ENCODE measurements at regions not wholly inside any gene's neighbourhood (a gene's known extent, or its start where the extent isn't known, plus 50 kb on each side); places are given as distances from the start of the nearest gene placed in this dataset.

DNA sequence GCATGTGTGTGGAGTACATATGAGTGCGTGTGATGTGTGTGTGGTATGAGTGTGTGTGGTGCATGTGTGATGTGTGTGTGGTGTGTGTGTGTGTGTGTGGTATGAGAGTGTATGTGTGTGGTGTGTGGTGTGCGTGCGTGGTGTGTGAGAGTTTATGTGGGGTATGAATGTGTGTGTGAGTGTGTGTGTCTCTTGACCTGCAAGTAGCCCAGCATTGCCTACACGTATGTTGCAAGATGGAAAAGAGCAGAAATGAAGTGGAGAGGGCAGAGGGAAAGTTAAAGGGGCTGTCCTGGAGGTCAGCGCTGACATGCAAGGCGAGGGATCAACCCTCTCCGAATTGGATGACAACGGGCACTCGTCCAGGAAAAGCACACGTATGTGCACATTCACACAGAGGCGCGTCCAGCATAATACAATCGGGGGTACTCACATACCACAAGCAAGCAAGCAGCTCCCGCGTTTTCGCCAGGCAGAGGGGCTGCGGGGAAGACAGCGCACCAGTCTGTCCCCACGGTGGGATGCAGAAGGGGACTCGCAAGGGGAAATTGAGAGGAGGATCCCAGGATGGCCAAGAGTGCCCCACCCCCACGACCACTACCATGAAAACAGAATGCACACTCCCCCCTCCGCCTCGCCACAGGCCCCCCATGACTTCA, 174.5 kb upstream of the AFDN start:
- no peak overlapping the region for H3K4me3 ChIP-seq (ENCODE audit: low read depth, low read length)

DNA sequence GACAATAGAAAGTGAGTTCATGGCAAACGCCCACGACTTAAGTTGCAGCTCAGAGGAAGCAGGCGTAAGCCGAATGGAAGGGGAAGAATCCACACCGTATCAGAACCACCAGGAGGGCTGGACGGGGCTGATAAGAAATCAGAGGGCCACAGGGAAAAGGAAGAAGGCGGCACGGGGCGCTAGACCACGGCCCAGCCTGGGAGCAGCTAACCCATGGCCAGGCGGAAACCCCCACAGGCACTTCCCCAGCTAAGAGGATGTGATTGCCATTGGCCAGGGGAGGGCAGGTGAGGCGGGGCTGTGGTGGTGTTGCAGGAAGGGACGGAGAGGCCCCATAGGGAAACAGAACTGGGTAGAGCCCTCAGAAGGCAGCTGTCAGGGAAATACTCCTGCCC, 174.0 kb upstream of the AFDN start:
- H3K27ac ChIP-seq = no peak overlapping the region
- in situ Hi-C loops (cut with HindIII; ENCODE audit: low pct_ligation_motif_present, low sequenced_read_pairs) = no loop called here

More for the DNA sequence above, 174.5 kb upstream of the AFDN start:
- Histone ChIP-seq H3K27me3 (replicated peaks) (no peaks in the 10 kb centered on the region), H3K36me3 (replicated peaks) (no peaks in the 10 kb centered on the region), H3K27ac (no peak overlapping the region)
- no peak for DNase-seq
- TF ChIP-seq CTCF (IDR thresholded peaks at IDR 0.05; ENCODE audit: low read depth, low read length, missing control alignments) = no peak
- in situ Hi-C loops (cut with HindIII; ENCODE audit: low pct_ligation_motif_present, low sequenced_read_pairs) = no loop called here

GRCh38 chr6:167653561-167653960, 173.2 kb upstream of the AFDN start:
- TF ChIP-seq CTCF (IDR thresholded peaks at IDR 0.05; ENCODE audit: low read depth, low read length, missing control alignments) = no peak
- DNase-seq = no peak
- in situ Hi-C loops (cut with HindIII; ENCODE audit: low pct_ligation_motif_present, low sequenced_read_pairs) = no loop called here

More for the DNA sequence above, 174.0 kb upstream of the AFDN start:
- Histone ChIP-seq H3K27me3 (replicated peaks) (no peaks in the 10 kb centered on the region), H3K4me3 (ENCODE audit: low read depth, low read length) (no peak overlapping the region), H3K36me3 (replicated peaks) (no peaks in the 10 kb centered on the region)
- no peak for DNase-seq
- no peak for TF ChIP-seq CTCF (IDR thresholded peaks at IDR 0.05; ENCODE audit: low read depth, low read length, missing control alignments)

GRCh38 chr6:167654389-167654788, 172.3 kb upstream of the AFDN start:
- Histone ChIP-seq H3K27ac (no peak overlapping the region), H3K27me3 (replicated peaks) (no peaks in the 10 kb centered on the region), H3K36me3 (replicated peaks) (no peaks in the 10 kb centered on the region), H3K4me3 (ENCODE audit: low read depth, low read length) (no peak overlapping the region)
- no peak for DNase-seq
- TF ChIP-seq CTCF (IDR thresholded peaks at IDR 0.05; ENCODE audit: low read depth, low read length, missing control alignments) = no peak
- in situ Hi-C loops (cut with HindIII; ENCODE audit: low pct_ligation_motif_present, low sequenced_read_pairs) = no loop called here

More at GRCh38 chr6:167653561-167653960, 173.2 kb upstream of the AFDN start:
- Histone ChIP-seq H3K36me3 (replicated peaks) (no peaks in the 10 kb centered on the region), H3K27ac (no peak overlapping the region), H3K4me3 (ENCODE audit: low read depth, low read length) (no peak overlapping the region), H3K27me3 (replicated peaks) (no peaks in the 10 kb centered on the region)

GRCh38 chr6:167655174-167655821, 171.4 kb upstream of the AFDN start:
- no peak for DNase-seq
- no peak overlapping the region for H3K27ac ChIP-seq

More at GRCh38 chr6:167655174-167655821, 171.4 kb upstream of the AFDN start:
- Histone ChIP-seq H3K4me3 (ENCODE audit: low read depth, low read length) (no peak overlapping the region), H3K36me3 (replicated peaks) (no peaks in the 10 kb centered on the region), H3K27me3 (replicated peaks) (no peaks in the 10 kb centered on the region)
- in situ Hi-C loops (cut with HindIII; ENCODE audit: low pct_ligation_motif_present, low sequenced_read_pairs) = no loop called here
- no peak for TF ChIP-seq CTCF (IDR thresholded peaks at IDR 0.05; ENCODE audit: low read depth, low read length, missing control alignments)
